Neural progenitor cell (in vitro differentiated cells): ENCODE measurements at regions not wholly inside any gene's neighbourhood (a gene's known extent, or its start where the extent isn't known, plus 50 kb on each side); places are given as distances from the start of the nearest gene placed in this dataset.

Experiments
- DNase-seq: peaks from one replicate; pipeline ENCODE4 v3.0.0-alpha.2; 2016; ENCODE audit warnings: low spot score
- H2AFZ ChIP-seq: fragments of 200-600 bp; sonication (generic); replicated peaks from 2 replicates; pipeline ENCODE4 v1.6.1; 2016; ENCODE audit warnings: antibody characterized with exemption
- H3F3A ChIP-seq: fragments of 200-600 bp; sonication (generic); 2 replicates; pipeline ENCODE4 v1.6.1; 2016; ENCODE audit warnings: antibody characterized with exemption, low read depth
- H3K27ac ChIP-seq: fragments of 200-600 bp; sonication (generic); 2 replicates; pipeline ENCODE4 v1.5.1; 2016; ENCODE audit warnings: mild to moderate bottlenecking
- H3K27me3 ChIP-seq: fragments of 200-600 bp; sonication (generic); 2 replicates; pipeline ENCODE4 v1.6.1; 2016; ENCODE audit warnings: mild to moderate bottlenecking, moderate library complexity
- H3K36me3 ChIP-seq: fragments of 200-600 bp; sonication (generic); 2 replicates; pipeline ENCODE4 v1.5.1; 2016
- H3K4me1 ChIP-seq: fragments of 200-600 bp; sonication (generic); 2 replicates; pipeline ENCODE4 v1.6.1; 2016; ENCODE audit warnings: mixed run types
- H3K4me2 ChIP-seq: fragments of 200-600 bp; sonication (generic); 2 replicates; pipeline ENCODE4 v1.6.1; 2016
- H3K4me3 ChIP-seq: fragments of 200-600 bp; sonication (generic); 2 replicates; pipeline ENCODE4 v1.5.1; 2016
- H3K79me2 ChIP-seq: fragments of 200-600 bp; sonication (generic); 2 replicates; pipeline ENCODE4 v1.6.1; 2016; ENCODE audit warnings: low read depth
- H3K9ac ChIP-seq: fragments of 200-600 bp; sonication (generic); 2 replicates; pipeline ENCODE4 v1.6.1; 2016
- H3K9me3 ChIP-seq: fragments of 200-600 bp; sonication (generic); 2 replicates; pipeline ENCODE4 v1.5.1; 2016; ENCODE audit warnings: low read depth
- H4K20me1 ChIP-seq: fragments of 200-600 bp; sonication (generic); 2 replicates; pipeline ENCODE4 v1.6.1; 2016; ENCODE audit warnings: low read depth
- H3K27ac Mint-ChIP-seq: 3 replicates; pipeline ENCODE4 v1.8.0; 2021; ENCODE audit warnings: mixed read lengths
- H3K27me3 Mint-ChIP-seq: 2 replicates; pipeline ENCODE4 v1.8.0; 2022; ENCODE audit warnings: low read depth, mild to moderate bottlenecking, inconsistent platforms, moderate library complexity, mixed read lengths; ENCODE audit not compliant: insufficient read depth
- H3K36me3 Mint-ChIP-seq: 3 replicates; pipeline ENCODE4 v1.8.0; 2021; ENCODE audit warnings: mixed read lengths
- H3K4me1 Mint-ChIP-seq: 3 replicates; pipeline ENCODE4 v1.8.0; 2021; ENCODE audit warnings: mixed read lengths
- H3K4me3 Mint-ChIP-seq: 3 replicates; pipeline ENCODE4 v1.8.0; 2021; ENCODE audit warnings: mild to moderate bottlenecking, moderate library complexity, mixed read lengths
- H3K9me3 Mint-ChIP-seq: 3 replicates; pipeline ENCODE4 v1.8.0; 2020; ENCODE audit warnings: mixed read lengths
- EZH2 ChIP-seq: fragments of 200-600 bp; sonication (generic); IDR thresholded peaks from 2 replicates; pipeline ENCODE4 v1.6.1; 2017; ENCODE audit warnings: antibody characterized with exemption, mild to moderate bottlenecking, moderate library complexity
- EZH2phosphoT487 ChIP-seq: fragments of 200-600 bp; sonication (generic); IDR thresholded peaks from 2 replicates; pipeline ENCODE4 v1.6.1; 2017; ENCODE audit warnings: antibody characterized with exemption
- TF ChIP-seq, protein P1 (sequence below): fragments of 200-600 bp; sonication (generic); IDR thresholded peaks from 2 replicates; pipeline ENCODE4 v1.5.1; 2017; ENCODE audit warnings: antibody characterized with exemption, mild to moderate bottlenecking

DNA sequence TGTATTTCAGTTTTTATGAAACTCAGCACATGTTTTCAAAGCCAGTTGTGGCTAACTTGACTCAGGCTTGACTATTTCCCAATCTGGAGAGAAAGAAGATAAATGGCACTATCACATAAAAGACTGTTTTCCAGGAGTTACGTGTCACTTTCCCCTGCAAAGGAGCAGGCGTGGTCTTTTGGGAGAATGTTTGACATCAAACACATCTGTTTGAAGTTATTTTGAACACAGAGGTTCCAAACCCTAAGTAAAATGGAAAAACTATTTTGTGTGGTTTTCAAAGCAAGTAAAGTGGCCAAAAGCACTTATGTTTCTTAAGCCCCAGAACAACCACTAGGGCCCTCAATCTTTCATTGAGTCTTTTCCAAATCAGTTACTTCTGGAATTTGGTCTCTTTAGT is 89.7 kb downstream of the FOXF2 start:
- no peaks in the 10 kb centered on the region for H3K79me2 ChIP-seq
- H3K4me1 Mint-ChIP-seq = peaks cover 27% of the 10 kb centered on the region
- H3K27ac ChIP-seq = no peak overlapping the region
- TF ChIP-seq EZH2 (no peak), EZH2phosphoT487 (no peak)
- TF ChIP-seq, protein P1, sequence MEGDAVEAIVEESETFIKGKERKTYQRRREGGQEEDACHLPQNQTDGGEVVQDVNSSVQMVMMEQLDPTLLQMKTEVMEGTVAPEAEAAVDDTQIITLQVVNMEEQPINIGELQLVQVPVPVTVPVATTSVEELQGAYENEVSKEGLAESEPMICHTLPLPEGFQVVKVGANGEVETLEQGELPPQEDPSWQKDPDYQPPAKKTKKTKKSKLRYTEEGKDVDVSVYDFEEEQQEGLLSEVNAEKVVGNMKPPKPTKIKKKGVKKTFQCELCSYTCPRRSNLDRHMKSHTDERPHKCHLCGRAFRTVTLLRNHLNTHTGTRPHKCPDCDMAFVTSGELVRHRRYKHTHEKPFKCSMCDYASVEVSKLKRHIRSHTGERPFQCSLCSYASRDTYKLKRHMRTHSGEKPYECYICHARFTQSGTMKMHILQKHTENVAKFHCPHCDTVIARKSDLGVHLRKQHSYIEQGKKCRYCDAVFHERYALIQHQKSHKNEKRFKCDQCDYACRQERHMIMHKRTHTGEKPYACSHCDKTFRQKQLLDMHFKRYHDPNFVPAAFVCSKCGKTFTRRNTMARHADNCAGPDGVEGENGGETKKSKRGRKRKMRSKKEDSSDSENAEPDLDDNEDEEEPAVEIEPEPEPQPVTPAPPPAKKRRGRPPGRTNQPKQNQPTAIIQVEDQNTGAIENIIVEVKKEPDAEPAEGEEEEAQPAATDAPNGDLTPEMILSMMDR = no peak
- H3K4me1 ChIP-seq = no peaks in the 10 kb centered on the region
- no peak overlapping the region for H3K4me3 Mint-ChIP-seq
- no peak overlapping the region for H2AFZ ChIP-seq
- H3F3A ChIP-seq = no peaks in the 10 kb centered on the region
- H3K9me3 ChIP-seq = no peaks in the 10 kb centered on the region
- no peaks in the 10 kb centered on the region for H4K20me1 ChIP-seq
- no peak overlapping the region for H3K4me2 ChIP-seq
- no peak overlapping the region for H3K4me3 ChIP-seq
- H3K27me3 ChIP-seq = no peaks in the 10 kb centered on the region
- no peak for DNase-seq
- H3K9ac ChIP-seq = no peak overlapping the region
- no peaks in the 10 kb centered on the region for H3K36me3 ChIP-seq
- no peaks in the 10 kb centered on the region for H3K36me3 Mint-ChIP-seq
- no peak overlapping the region for H3K27ac Mint-ChIP-seq
- H3K9me3 Mint-ChIP-seq = peaks cover 2% of the 10 kb centered on the region
- H3K27me3 Mint-ChIP-seq = peaks cover 15% of the 10 kb centered on the region

DNA sequence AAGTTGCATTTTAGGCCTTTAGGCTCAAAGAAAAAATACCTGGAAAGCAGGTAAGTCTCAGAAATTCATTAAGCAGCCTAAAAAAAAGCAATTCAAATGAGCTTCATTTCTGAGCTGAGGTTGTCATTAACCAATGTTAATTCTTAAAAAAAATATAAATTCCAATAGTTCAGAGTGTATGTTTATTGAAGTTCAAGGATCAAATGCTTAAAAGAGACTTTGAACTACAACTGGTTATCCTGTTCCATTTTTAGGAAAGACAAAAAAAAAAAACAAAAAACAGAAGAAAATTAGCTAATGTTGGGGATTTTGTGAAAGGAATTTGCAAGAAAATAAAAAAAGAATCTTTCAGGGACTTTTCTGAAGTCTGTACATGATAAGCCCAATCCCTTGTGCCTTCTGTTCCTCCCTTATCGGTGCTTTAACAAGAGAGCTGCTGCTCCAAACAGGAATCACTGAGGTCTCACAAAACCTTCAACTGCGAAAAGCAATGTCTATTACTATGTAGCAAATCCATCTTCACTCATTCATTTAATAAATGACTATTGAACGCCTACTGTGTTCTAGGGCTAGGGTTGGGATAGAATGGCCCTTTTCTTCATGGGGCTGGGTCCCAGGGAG is 90.3 kb downstream of the FOXF2 start:
- H3K36me3 ChIP-seq = no peaks in the 10 kb centered on the region
- H3K9ac ChIP-seq = no peak overlapping the region
- no peak overlapping the region for H3K27ac ChIP-seq
- H3K27me3 ChIP-seq = no peaks in the 10 kb centered on the region
- no peak for TF ChIP-seq EZH2phosphoT487
- TF ChIP-seq, protein P1 = no peak
- no peak for TF ChIP-seq EZH2
- no peak for DNase-seq
- H3K4me3 ChIP-seq = no peak overlapping the region
- no peaks in the 10 kb centered on the region for H3K79me2 ChIP-seq
- H3F3A ChIP-seq = no peaks in the 10 kb centered on the region
- H3K4me1 ChIP-seq = no peaks in the 10 kb centered on the region
- H3K27ac Mint-ChIP-seq = no peak overlapping the region
- peaks cover 27% of the 10 kb centered on the region for H3K4me1 Mint-ChIP-seq
- H3K9me3 Mint-ChIP-seq = peaks cover 2% of the 10 kb centered on the region
- no peaks in the 10 kb centered on the region for H3K9me3 ChIP-seq
- H3K4me2 ChIP-seq = no peak overlapping the region
- H3K4me3 Mint-ChIP-seq = no peak overlapping the region
- H3K36me3 Mint-ChIP-seq = no peaks in the 10 kb centered on the region
- H3K27me3 Mint-ChIP-seq = peaks cover 15% of the 10 kb centered on the region
- H4K20me1 ChIP-seq = no peaks in the 10 kb centered on the region
- no peak overlapping the region for H2AFZ ChIP-seq

DNA sequence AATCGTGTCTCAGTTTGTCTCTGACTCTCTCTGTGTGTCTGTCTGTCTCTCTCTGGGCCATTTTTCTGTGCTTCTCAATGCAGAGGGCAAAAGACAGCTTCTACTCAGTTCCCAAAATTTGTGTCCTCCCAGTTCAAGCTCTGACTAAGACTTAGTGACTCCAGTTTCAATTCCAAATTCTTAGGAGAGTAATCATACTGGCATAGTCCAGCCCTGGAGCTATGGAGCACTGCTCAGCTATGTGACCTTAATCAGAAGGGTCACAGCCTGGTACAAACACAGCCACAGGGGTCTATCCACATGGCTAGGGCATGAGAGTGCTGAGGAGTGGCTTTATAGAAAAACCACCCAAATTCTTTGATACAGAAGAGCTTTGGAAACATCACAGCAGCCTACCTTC is 91.9 kb downstream of the FOXF2 start:
- Histone ChIP-seq H3F3A (no peaks in the 10 kb centered on the region), H2AFZ (no peak overlapping the region), H3K27me3 (no peaks in the 10 kb centered on the region), H3K4me3 (no peak overlapping the region), H3K79me2 (no peaks in the 10 kb centered on the region), H3K4me1 (no peaks in the 10 kb centered on the region), H3K27ac (no peak overlapping the region), H3K9me3 (no peaks in the 10 kb centered on the region), H4K20me1 (no peaks in the 10 kb centered on the region), H3K9ac (no peak overlapping the region), H3K36me3 (no peaks in the 10 kb centered on the region), H3K4me2 (no peak overlapping the region)
- Mint-ChIP-seq H3K27me3 (peaks cover 17% of the 10 kb centered on the region), H3K9me3 (no peaks in the 10 kb centered on the region), H3K27ac (peak overlapping the region; percentile 12), H3K4me3 (no peak overlapping the region), H3K4me1 (peaks cover 27% of the 10 kb centered on the region), H3K36me3 (no peaks in the 10 kb centered on the region)
- no peak for DNase-seq
- TF ChIP-seq EZH2phosphoT487 (no peak), EZH2 (no peak)
- TF ChIP-seq, protein P1 = no peak
